ENCODE measurements at regions not wholly inside any gene's neighbourhood (a gene's known extent, or its start where the extent isn't known, plus 50 kb on each side); places are given as distances from the start of the nearest gene placed in this dataset.

DNA sequence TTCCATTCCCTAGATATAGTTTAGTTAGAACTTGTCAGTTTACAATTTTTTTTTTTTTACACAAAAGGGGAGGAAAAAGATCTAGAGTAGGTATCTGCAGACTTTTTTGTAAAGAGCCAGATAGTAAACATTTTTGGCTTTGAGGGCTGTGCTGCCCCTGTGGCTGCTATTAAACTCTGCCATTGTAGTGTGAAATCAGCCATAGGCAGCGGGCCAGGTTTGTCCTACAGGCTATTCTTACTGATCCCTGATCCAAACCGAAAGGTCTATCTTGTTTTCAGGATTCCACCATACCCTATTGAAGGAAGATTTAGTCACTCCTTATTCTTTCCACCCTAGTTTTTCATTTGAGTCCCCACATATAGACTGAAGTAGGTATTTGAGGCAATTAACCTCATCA lies 203.4 kb downstream of the RND3 start:
- DNase-seq (ENCODE audit: low spot score), result no peak
- TF ChIP-seq, protein P1, sequence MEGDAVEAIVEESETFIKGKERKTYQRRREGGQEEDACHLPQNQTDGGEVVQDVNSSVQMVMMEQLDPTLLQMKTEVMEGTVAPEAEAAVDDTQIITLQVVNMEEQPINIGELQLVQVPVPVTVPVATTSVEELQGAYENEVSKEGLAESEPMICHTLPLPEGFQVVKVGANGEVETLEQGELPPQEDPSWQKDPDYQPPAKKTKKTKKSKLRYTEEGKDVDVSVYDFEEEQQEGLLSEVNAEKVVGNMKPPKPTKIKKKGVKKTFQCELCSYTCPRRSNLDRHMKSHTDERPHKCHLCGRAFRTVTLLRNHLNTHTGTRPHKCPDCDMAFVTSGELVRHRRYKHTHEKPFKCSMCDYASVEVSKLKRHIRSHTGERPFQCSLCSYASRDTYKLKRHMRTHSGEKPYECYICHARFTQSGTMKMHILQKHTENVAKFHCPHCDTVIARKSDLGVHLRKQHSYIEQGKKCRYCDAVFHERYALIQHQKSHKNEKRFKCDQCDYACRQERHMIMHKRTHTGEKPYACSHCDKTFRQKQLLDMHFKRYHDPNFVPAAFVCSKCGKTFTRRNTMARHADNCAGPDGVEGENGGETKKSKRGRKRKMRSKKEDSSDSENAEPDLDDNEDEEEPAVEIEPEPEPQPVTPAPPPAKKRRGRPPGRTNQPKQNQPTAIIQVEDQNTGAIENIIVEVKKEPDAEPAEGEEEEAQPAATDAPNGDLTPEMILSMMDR (conservative IDR thresholded peaks at IDR 0.05; ENCODE audit: low read depth), result no peak
- POLR2A ChIA-PET (ENCODE audit: low non-redundant PET), result no interaction called here
- H3K27ac ChIP-seq, result no peak overlapping the region
- CTCF ChIA-PET, result no interaction called here

GRCh38 chr2:150282771-150283371 lies 204.6 kb downstream of the RND3 start:
- no peak for DNase-seq (ENCODE audit: low spot score)
- ChIA-PET CTCF (no interaction called here), POLR2A (ENCODE audit: low non-redundant PET) (no interaction called here)
- TF ChIP-seq, protein P1 (conservative IDR thresholded peaks at IDR 0.05; ENCODE audit: low read depth), result no peak
- H3K27ac ChIP-seq, result no peak overlapping the region

DNA sequence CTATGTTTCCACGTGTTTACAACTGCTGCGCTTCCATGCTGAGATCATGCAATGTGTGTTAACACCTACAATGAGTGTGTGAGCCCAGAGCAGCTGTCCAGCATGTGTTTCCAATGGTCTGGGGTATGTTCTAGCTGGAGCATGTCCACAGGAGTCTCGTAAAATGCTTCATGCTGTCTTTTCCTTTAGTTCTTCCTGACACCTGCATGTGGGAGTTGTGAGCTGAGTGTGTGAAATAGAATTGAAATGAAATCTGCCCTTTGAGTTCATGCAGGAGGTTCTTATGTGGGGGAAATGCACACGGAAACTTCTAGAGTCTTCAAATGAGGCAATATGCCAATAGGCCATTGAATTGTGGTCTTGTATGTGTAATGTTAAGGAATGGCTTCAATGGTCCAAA lies 205.1 kb downstream of the RND3 start:
- ChIA-PET CTCF (no interaction called here), POLR2A (ENCODE audit: low non-redundant PET) (no interaction called here)
- no peak for DNase-seq (ENCODE audit: low spot score)
- TF ChIP-seq, protein P1 (conservative IDR thresholded peaks at IDR 0.05; ENCODE audit: low read depth), result no peak
- no peak overlapping the region for H3K27ac ChIP-seq

DNA sequence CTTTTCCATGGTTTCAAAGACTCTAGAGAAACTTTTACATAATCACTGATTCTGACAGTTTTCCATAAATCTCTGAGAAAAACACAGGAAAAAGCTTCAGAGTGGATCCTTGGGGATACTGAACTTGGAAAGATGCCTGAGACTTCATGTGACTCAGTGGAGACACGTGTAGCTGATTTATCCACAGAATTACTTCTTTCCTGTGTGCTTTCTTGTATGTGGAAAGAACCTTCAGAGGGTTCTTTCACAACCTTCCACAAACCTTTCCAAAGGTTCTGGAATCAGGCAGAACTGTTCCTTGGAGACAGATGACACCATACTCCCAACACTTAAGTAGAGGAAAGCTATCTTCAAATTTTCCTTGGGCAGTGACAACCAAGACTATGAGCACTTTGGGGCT lies 207.2 kb downstream of the RND3 start:
- no peak for DNase-seq (ENCODE audit: low spot score)
- no peak overlapping the region for H3K27ac ChIP-seq
- CTCF ChIA-PET, result interaction anchor here (0.6 kb wide), 1 partner anchor 508 kb away, joined by 3 read pairs; no protein-coding TSS in a partner anchor
- POLR2A ChIA-PET (ENCODE audit: low non-redundant PET), result no interaction called here
- TF ChIP-seq, protein P1 (conservative IDR thresholded peaks at IDR 0.05; ENCODE audit: low read depth), result no peak

- POLR2A ChIA-PET (ENCODE audit: low non-redundant PET), result no interaction called here
- TF ChIP-seq, protein P1 (conservative IDR thresholded peaks at IDR 0.05; ENCODE audit: low read depth), result no peak
- CTCF ChIA-PET, result interaction anchor here (0.6 kb wide), 1 partner anchor 508 kb away, joined by 3 read pairs; no protein-coding TSS in a partner anchor
- DNase-seq (ENCODE audit: low spot score), result no peak
- H3K27ac ChIP-seq, result no peak overlapping the region
Measured at GRCh38 chr2:150279686-150280085, 207.8 kb downstream of the RND3 start.

DNA sequence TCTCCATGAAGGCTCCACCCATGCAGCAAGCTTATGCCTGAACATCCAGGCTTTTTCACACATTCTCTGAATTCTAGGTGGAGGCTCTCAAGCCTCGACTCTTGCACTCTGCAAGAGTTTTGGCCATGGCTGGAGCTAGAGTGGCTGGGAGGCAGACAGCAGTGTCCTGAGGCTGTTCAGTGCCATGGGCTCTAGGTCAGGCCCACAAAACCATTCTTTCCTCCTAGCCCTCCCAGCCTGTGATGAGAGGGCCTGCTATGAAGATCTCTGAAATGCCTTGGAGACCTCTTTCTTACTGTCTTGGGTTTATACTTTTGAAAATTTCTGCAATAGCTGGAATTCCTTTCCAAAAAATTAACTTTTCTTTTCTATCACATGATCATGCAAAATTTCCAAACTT lies 210.7 kb downstream of the RND3 start:
- no peak overlapping the region for H3K27ac ChIP-seq
- TF ChIP-seq, protein P1 (conservative IDR thresholded peaks at IDR 0.05; ENCODE audit: low read depth), result no peak
- DNase-seq (ENCODE audit: low spot score), result no peak
- POLR2A ChIA-PET (ENCODE audit: low non-redundant PET), result no interaction called here
- CTCF ChIA-PET, result interaction anchor here (0.7 kb wide), 1 partner anchor 241 kb away, joined by 3 read pairs; no protein-coding TSS in a partner anchor

All from RWPE1 (cell line).